H9 (cell line): ENCODE measurements at regions not wholly inside any gene's neighbourhood (a gene's known extent, or its start where the extent isn't known, plus 50 kb on each side); places are given as distances from the start of the nearest gene placed in this dataset.
A peak's percentile ranks its signal among the peaks of the same experiment; 100 is the strongest.

Experiments
- DNase-seq: peaks from one replicate; pipeline ENCODE4 v3.0.0-alpha.2; 2017
- H2AFZ ChIP-seq: one replicate; pipeline ENCODE4 v1.6.1; 2013; ENCODE audit warnings: mild to moderate bottlenecking, low read length, control low read depth, moderate library complexity
- H2AK5ac ChIP-seq: 2 replicates; pipeline ENCODE4 v1.6.1; 2013; ENCODE audit warnings: low read length, control low read depth, mixed read lengths; ENCODE audit not compliant: insufficient read length
- H2BK120ac ChIP-seq: one replicate; pipeline ENCODE4 v1.6.1; 2013; ENCODE audit warnings: low read depth, mild to moderate bottlenecking, low read length, control low read depth, inconsistent platforms; ENCODE audit not compliant: poor library complexity, severe bottlenecking
- H2BK12ac ChIP-seq: 2 replicates; pipeline ENCODE4 v1.6.1; 2013; ENCODE audit warnings: low read length, control low read depth, mixed read lengths, low read depth; ENCODE audit not compliant: insufficient read length
- H2BK15ac ChIP-seq: 2 replicates; pipeline ENCODE4 v1.6.1; 2013; ENCODE audit warnings: low read depth, low read length, control low read depth
- H2BK20ac ChIP-seq: one replicate; pipeline ENCODE4 v1.6.1; 2013; ENCODE audit warnings: low read depth, mild to moderate bottlenecking, low read length, control low read depth, inconsistent platforms; ENCODE audit not compliant: poor library complexity, severe bottlenecking
- H2BK5ac ChIP-seq: 2 replicates; pipeline ENCODE4 v1.6.1; 2013; ENCODE audit warnings: low read length, control low read depth, mixed read lengths; ENCODE audit not compliant: insufficient read length
- H3K14ac ChIP-seq: 2 replicates; pipeline ENCODE4 v1.6.1; 2013; ENCODE audit warnings: low read length, control low read depth; ENCODE audit not compliant: insufficient read depth
- H3K18ac ChIP-seq: 2 replicates; pipeline ENCODE4 v1.6.1; 2013; ENCODE audit warnings: low read depth, mild to moderate bottlenecking, mixed read lengths, low read length, control low read depth; ENCODE audit not compliant: insufficient read length
- H3K23ac ChIP-seq: 2 replicates; pipeline ENCODE4 v1.6.1; 2013; ENCODE audit warnings: low read length, control low read depth, mixed read lengths, low read depth; ENCODE audit not compliant: insufficient read length
- H3K23me2 ChIP-seq: 2 replicates; pipeline ENCODE4 v1.6.1; 2013; ENCODE audit warnings: low read depth, mild to moderate bottlenecking, mixed read lengths, low read length, control low read depth; ENCODE audit not compliant: insufficient read length, poor library complexity, severe bottlenecking
- H3K27ac ChIP-seq: 2 replicates; pipeline ENCODE4 v1.5.1; 2013; ENCODE audit warnings: low read length, control low read depth, mixed read lengths, low read depth; ENCODE audit not compliant: insufficient read length
- H3K27me3 ChIP-seq: 2 replicates; pipeline ENCODE4 v1.6.1; 2013; ENCODE audit warnings: low read length, control low read depth, inconsistent platforms; ENCODE audit not compliant: insufficient read depth
- H3K4ac ChIP-seq: 2 replicates; pipeline ENCODE4 v1.6.1; 2013; ENCODE audit warnings: low read depth, mild to moderate bottlenecking, control low read depth, inconsistent platforms, low read length, moderate library complexity
- H3K4me1 ChIP-seq: 2 replicates; pipeline ENCODE4 v1.6.1; 2013; ENCODE audit warnings: low read length, control low read depth, inconsistent platforms; ENCODE audit not compliant: insufficient read depth
- H3K4me2 ChIP-seq: 2 replicates; pipeline ENCODE4 v1.6.1; 2013; ENCODE audit warnings: low read length, control low read depth, mixed read lengths; ENCODE audit not compliant: insufficient read length, insufficient read depth
- H3K56ac ChIP-seq: 2 replicates; pipeline ENCODE4 v1.6.1; 2013; ENCODE audit warnings: low read depth, mild to moderate bottlenecking, mixed read lengths, low read length, control low read depth; ENCODE audit not compliant: insufficient read length
- H3K79me1 ChIP-seq: 2 replicates; pipeline ENCODE4 v1.6.1; 2013; ENCODE audit warnings: low read depth, mild to moderate bottlenecking, moderate library complexity, low read length, control low read depth, inconsistent platforms; ENCODE audit not compliant: insufficient read depth, poor library complexity, severe bottlenecking
- H3K79me2 ChIP-seq: 2 replicates; pipeline ENCODE4 v1.6.1; 2013; ENCODE audit warnings: low read length, control low read depth, inconsistent platforms; ENCODE audit not compliant: insufficient read depth
- H3K9ac ChIP-seq: 2 replicates; pipeline ENCODE4 v1.6.1; 2013; ENCODE audit warnings: low read length, control low read depth, mixed read lengths; ENCODE audit not compliant: insufficient read length; ENCODE audit errors: extremely low read depth
- H3K9me3 ChIP-seq: one replicate; pipeline ENCODE4 v1.6.1; 2013; ENCODE audit warnings: low read depth, low read length, inconsistent platforms; ENCODE audit not compliant: control insufficient read depth
- H3T11ph ChIP-seq: one replicate; pipeline ENCODE4 v1.6.1; 2013; ENCODE audit warnings: mild to moderate bottlenecking, low read length, control low read depth, inconsistent platforms
- H4K20me1 ChIP-seq: one replicate; pipeline ENCODE4 v1.6.1; 2013; ENCODE audit not compliant: control insufficient read depth, insufficient read length, insufficient read depth
- H4K5ac ChIP-seq: 2 replicates; pipeline ENCODE4 v1.6.1; 2013; ENCODE audit warnings: low read depth, mild to moderate bottlenecking, mixed read lengths, low read length, control low read depth; ENCODE audit not compliant: insufficient read length
- H4K8ac ChIP-seq: replicated peaks from 2 replicates; pipeline ENCODE4 v1.6.1; 2013; ENCODE audit warnings: low read length, control low read depth, mixed read lengths, low read depth; ENCODE audit not compliant: insufficient read length
- H4K91ac ChIP-seq: 2 replicates; pipeline ENCODE4 v1.6.1; 2013; ENCODE audit warnings: low read depth, mild to moderate bottlenecking, moderate library complexity, mixed read lengths, low read length, control low read depth; ENCODE audit not compliant: insufficient read length
- H3K27ac Mint-ChIP-seq, 3 experiments: 2 replicates in 2 of 3; 3 replicates in 1 of 3; pipeline ENCODE4 v1.8.0; 2020 to 2021; ENCODE audit warnings: mixed read lengths in 3 of 3, mild to moderate bottlenecking in 1 of 3, moderate library complexity in 1 of 3
- H3K27me3 Mint-ChIP-seq: 2 replicates; pipeline ENCODE4 v1.8.0; 2021; ENCODE audit warnings: low read depth, mild to moderate bottlenecking, moderate library complexity, mixed read lengths
- H3K36me3 Mint-ChIP-seq, 3 experiments: 2 replicates in 2 of 3; 3 replicates in 1 of 3; pipeline ENCODE4 v1.8.0; 2020 to 2021; ENCODE audit warnings: low read depth in 3 of 3, mixed read lengths in 3 of 3; ENCODE audit not compliant: insufficient read depth in 1 of 3
- H3K4me1 Mint-ChIP-seq, 2 experiments: 2 replicates each; pipeline ENCODE4 v1.8.0; 2020; ENCODE audit warnings: mixed read lengths in 2 of 2
- H3K4me3 Mint-ChIP-seq, 2 experiments: 2 replicates in 1 of 2; 3 replicates in 1 of 2; pipeline ENCODE4 v1.8.0; 2020 to 2021; ENCODE audit warnings: mild to moderate bottlenecking in 2 of 2, mixed read lengths in 2 of 2, moderate library complexity in 1 of 2
- H3K9me3 Mint-ChIP-seq, 2 experiments: 2 replicates in 1 of 2; 3 replicates in 1 of 2; pipeline ENCODE4 v1.8.0; 2020; ENCODE audit warnings: mild to moderate bottlenecking in 2 of 2, mixed read lengths in 2 of 2, moderate library complexity in 1 of 2
- CTCF ChIP-seq: fragments of 200-600 bp; sonication (generic); conservative IDR thresholded peaks from 3 replicates; pipeline ENCODE4 v1.8.0; 2021; ENCODE audit warnings: antibody characterized with exemption, mild to moderate bottlenecking
- WGBS: extraction: QIAGEN DNeasy Blood & Tissue Kit; methylation state at CpG from one replicate; pipeline ENCODE4 v1.1.7; 2013; ENCODE audit warnings: missing lambda C conversion rate, low lambda C conversion rate, mixed read lengths; ENCODE audit not compliant: insufficient read length; ENCODE audit errors: extremely low coverage; 5-methylcytosine and 5-hydroxymethylcytosine counted together

GRCh38 chr4:123546573-123547060 lies 150.0 kb downstream of the SPRY1 start:
- no peaks in the 10 kb centered on the region for H3K79me2 ChIP-seq
- H3K23me2 ChIP-seq = no peaks in the 10 kb centered on the region
- Mint-ChIP-seq H3K9me3 (peaks cover 5 to 7% of the 10 kb centered on the region in 2 experiments; a peak in 3 of 5 replicates), H3K4me1 (peaks cover 39 to 41% of the 10 kb centered on the region in 2 experiments), H3K36me3 (peaks cover 2 to 8% (median 7%) of the 10 kb centered on the region in 3 experiments; a peak in 4 of 7 replicates), H3K27ac (peak overlapping the region; percentile 69 to 98 (median 97); a peak in 6 of 7 replicates), H3K27me3 (no peaks in the 10 kb centered on the region), H3K4me3 (peak overlapping the region; percentile 54 to 65; a peak in 2 of 5 replicates)
- TF ChIP-seq CTCF = no peak
- H3K9me3 ChIP-seq = no peaks in the 10 kb centered on the region
- no peak overlapping the region for H2BK12ac ChIP-seq
- no peak overlapping the region for H4K8ac ChIP-seq
- peak overlapping the region; percentile 74 for H3K27ac ChIP-seq
- no peaks in the 10 kb centered on the region for H4K20me1 ChIP-seq
- H2BK15ac ChIP-seq = no peak overlapping the region
- no peak overlapping the region for H3K9ac ChIP-seq
- no peaks in the 10 kb centered on the region for H3K79me1 ChIP-seq
- H4K91ac ChIP-seq = no peak overlapping the region
- no peak overlapping the region for H3K23ac ChIP-seq
- H3K56ac ChIP-seq = no peak overlapping the region
- no CpG with 5 or more reads among the region's 9 CpGs for WGBS
- no peak overlapping the region for H2BK120ac ChIP-seq
- peak overlapping the region; percentile 71 for H2AFZ ChIP-seq
- H4K5ac ChIP-seq = no peak overlapping the region
- H3K18ac ChIP-seq = no peak overlapping the region
- no peaks in the 10 kb centered on the region for H3K27me3 ChIP-seq
- H3K4ac ChIP-seq = no peak overlapping the region; the same call in 1 of the 2 replicates
- peaks cover 10% of the 10 kb centered on the region; the same call in 1 of the 2 replicates for H3K4me1 ChIP-seq
- H3T11ph ChIP-seq = no peak overlapping the region
- H2AK5ac ChIP-seq = no peak overlapping the region
- H3K4me2 ChIP-seq = no peak overlapping the region
- no peak overlapping the region for H2BK5ac ChIP-seq
- no peak for DNase-seq
- peak overlapping the region; percentile 8; the same call in 1 of the 2 replicates for H3K14ac ChIP-seq
- H2BK20ac ChIP-seq = no peak overlapping the region
